ENCODE measurements at regions not wholly inside any gene's neighbourhood (a gene's known extent, or its start where the extent isn't known, plus 50 kb on each side); places are given as distances from the start of the nearest gene placed in this dataset.

- no peak overlapping the region for H3K27ac ChIP-seq (ENCODE audit: low read depth, low read length)
- no peak overlapping the region for H3K4ac ChIP-seq (replicated peaks; ENCODE audit: insufficient read length, low read depth, low read length)
- H2BK12ac ChIP-seq (ENCODE audit: low read depth, low read length) = no peak overlapping the region
- H2BK120ac ChIP-seq (replicated peaks; ENCODE audit: low read depth, low read length) = no peak overlapping the region
- no peak overlapping the region for H2BK20ac ChIP-seq (ENCODE audit: low read length)
- FAIRE-seq (no peak), DNase-seq (ENCODE audit: low read depth in 1 of 2, low spot score in 2 of 2) (no peak)
- H3K9ac ChIP-seq (replicated peaks in 1 of 4; ENCODE audit: extremely low read depth in 1 of 4, low read depth in 3 of 4, low read length in 3 of 4) = no peak overlapping the region
- no peak for TF ChIP-seq TAF1 (IDR thresholded peaks at IDR 0.05; ENCODE audit: low read depth, low read length)
- no peak for TF ChIP-seq KDM4A (IDR thresholded peaks at IDR 0.05; ENCODE audit: low read depth, low read length, severe bottlenecking)
- TF ChIP-seq GABPA (IDR thresholded peaks at IDR 0.05; ENCODE audit: borderline replicate concordance, insufficient read depth, low read length) = no peak
- no peak for TF ChIP-seq YY1 (IDR thresholded peaks at IDR 0.05; ENCODE audit: low read depth, low read length)
- no peak for TF ChIP-seq CEBPB (IDR thresholded peaks at IDR 0.05; ENCODE audit: low read depth, low read length)
- TF ChIP-seq RFX5 (IDR thresholded peaks at IDR 0.05; ENCODE audit: borderline replicate concordance, low read depth, low read length) = no peak
- TF ChIP-seq ASH2L (IDR thresholded peaks at IDR 0.05; ENCODE audit: low read length) = no peak
- TF ChIP-seq MAFK (IDR thresholded peaks at IDR 0.05; ENCODE audit: low read depth, low read length) = no peak
- TF ChIP-seq TEAD4 (IDR thresholded peaks at IDR 0.05; ENCODE audit: low read depth, low read length) = no peak
- TF ChIP-seq RNF2 (IDR thresholded peaks at IDR 0.05; ENCODE audit: borderline replicate concordance, low read depth, low read length, missing control alignments, poor library complexity, severe bottlenecking) = no peak
- TF ChIP-seq TAF7 (optimal IDR thresholded peaks at IDR 0.05; ENCODE audit: borderline replicate concordance, low read depth, low read length) = no peak
- TF ChIP-seq BRCA1 (IDR thresholded peaks at IDR 0.05; ENCODE audit: low read depth, low read length) = no peak
- no peak for TF ChIP-seq SP4 (IDR thresholded peaks at IDR 0.05; ENCODE audit: low read length)
- TF ChIP-seq ATF2 (IDR thresholded peaks at IDR 0.05; ENCODE audit: low read length) = no peak
- TF ChIP-seq POLR2AphosphoS5 (IDR thresholded peaks at IDR 0.05; ENCODE audit: low read depth, low read length) = no peak
- H3K79me2 ChIP-seq (ENCODE audit: control insufficient read depth in 1 of 2, insufficient read depth in 2 of 2, low read length in 2 of 2) = no peaks in the 10 kb centered on the region
- no peak overlapping the region for H2BK15ac ChIP-seq (ENCODE audit: low read length)
- H3K14ac ChIP-seq (ENCODE audit: insufficient read length) = no peak overlapping the region
- H3K36me3 ChIP-seq (ENCODE audit: control insufficient read depth in 2 of 4, insufficient read depth in 4 of 4, low read length in 3 of 4) = no peaks in the 10 kb centered on the region
- H2BK5ac ChIP-seq (ENCODE audit: low read depth, low read length) = no peak overlapping the region
- no peak overlapping the region for H4K91ac ChIP-seq (replicated peaks; ENCODE audit: insufficient read length, low read length)
- no peak overlapping the region for H3K18ac ChIP-seq (ENCODE audit: extremely low read depth, low read length)
- no peak overlapping the region for H4K5ac ChIP-seq (ENCODE audit: insufficient read length, low read depth, low read length)
- ChIA-PET POLR2A (ENCODE audit: partially characterized antibody) (no interaction called here), CTCF (ENCODE audit: partially characterized antibody) (no interaction called here)
- H4K8ac ChIP-seq (ENCODE audit: extremely low read depth, insufficient read depth, low read length) = no peak overlapping the region
- H3K4me1 ChIP-seq (replicated peaks in 1 of 4; ENCODE audit: control insufficient read depth in 3 of 4, insufficient read depth in 4 of 4, low read length in 3 of 4) = no peaks in the 10 kb centered on the region
- WGBS, 2 experiments (ENCODE audit: extremely low coverage in 1 of 2, insufficient coverage in 1 of 2, insufficient read length in 1 of 2, insufficient replicate concordance in 2 of 2, low coverage in 1 of 2, low lambda C conversion rate in 2 of 2, missing lambda C conversion rate in 1 of 2) = 0% methylated on average over 1 of the region's 1 CpG; no CpG with 5 or more reads in 1 of the 2 experiments
- no peak overlapping the region for H3K4me3 ChIP-seq (ENCODE audit: extremely low read depth in 1 of 4, insufficient read depth in 2 of 4, low read depth in 3 of 4, low read length in 4 of 4)
- no peak overlapping the region for H2AFZ ChIP-seq (ENCODE audit: low read length)
- no peaks in the 10 kb centered on the region for H4K20me1 ChIP-seq (replicated peaks in 1 of 2; ENCODE audit: control insufficient read depth in 1 of 2, insufficient read depth in 2 of 2, low read length in 2 of 2)
- H3K79me1 ChIP-seq (ENCODE audit: low read depth, low read length) = no peaks in the 10 kb centered on the region
- no peak overlapping the region for H3K56ac ChIP-seq (replicated peaks; ENCODE audit: insufficient read length, low read depth, low read length)
- no peak overlapping the region for H3K23ac ChIP-seq (ENCODE audit: insufficient read length)
- H3K23me2 ChIP-seq (ENCODE audit: low read depth, low read length) = no peaks in the 10 kb centered on the region
- H3K9me3 ChIP-seq (ENCODE audit: insufficient read depth in 2 of 2, low read depth in 1 of 2, low read length in 1 of 2) = no peaks in the 10 kb centered on the region
- no peaks in the 10 kb centered on the region for H3K27me3 ChIP-seq (replicated peaks in 1 of 4; ENCODE audit: control insufficient read depth in 3 of 4, extremely low read depth in 1 of 4, insufficient read depth in 3 of 4, low read length in 3 of 4)
- H3K4me2 ChIP-seq (ENCODE audit: insufficient read depth in 1 of 2, low read depth in 2 of 2, low read length in 2 of 2) = no peak overlapping the region
- no peak overlapping the region for H2AK5ac ChIP-seq (ENCODE audit: low read depth, low read length)
Observed at GRCh38 chr12:60174941-60175340, 579.1 kb downstream of the SLC16A7 start.
